ENCODE measurements at regions not wholly inside any gene's neighbourhood (a gene's known extent, or its start where the extent isn't known, plus 50 kb on each side); places are given as distances from the start of the nearest gene placed in this dataset.

- DNase-seq, result no peak
These were observed 56.0 kb downstream of the PLK2 start for GRCh38 chr5:58403822-58404433.

- DNase-seq, result no peak
These were observed 58.2 kb downstream of the PLK2 start for GRCh38 chr5:58401701-58402100.

- no peak for DNase-seq
These were observed 59.1 kb downstream of the PLK2 start for GRCh38 chr5:58400737-58401136.

- no peak for DNase-seq
These were observed 59.9 kb downstream of the PLK2 start for GRCh38 chr5:58399951-58400350.

- DNase-seq, result no peak
These were observed 65.5 kb downstream of the PLK2 start for GRCh38 chr5:58394339-58394738.

GRCh38 chr5:58393716-58394115, 66.2 kb downstream of the PLK2 start:
- DNase-seq, result no peak

GRCh38 chr5:58392496-58392895, 67.4 kb downstream of the PLK2 start:
- no peak for DNase-seq

GRCh38 chr5:58383448-58383847, 76.4 kb downstream of the PLK2 start:
- no peak for DNase-seq

GRCh38 chr5:58382131-58382534, 77.8 kb downstream of the PLK2 start:
- DNase-seq, result no peak

GRCh38 chr5:58381566-58381965, 78.3 kb downstream of the PLK2 start:
- no peak for DNase-seq

- DNase-seq, result no peak
These were observed 79.2 kb downstream of the PLK2 start for GRCh38 chr5:58380655-58381054.

- no peak for DNase-seq
These were observed 81.1 kb downstream of the PLK2 start for GRCh38 chr5:58378613-58379390.

- DNase-seq, result no peak
These were observed 89.3 kb downstream of the PLK2 start for GRCh38 chr5:58370606-58371005.

GRCh38 chr5:58369513-58370190, 90.2 kb downstream of the PLK2 start:
- no peak for DNase-seq

- DNase-seq, result no peak
These were observed 93.4 kb downstream of the PLK2 start for GRCh38 chr5:58366461-58366860.

GRCh38 chr5:58365791-58366190, 94.1 kb downstream of the PLK2 start:
- no peak for DNase-seq

- no peak for DNase-seq
These were observed 96.2 kb downstream of the PLK2 start for GRCh38 chr5:58363461-58364249.

GRCh38 chr5:58362135-58362534, 97.8 kb downstream of the PLK2 start:
- DNase-seq, result no peak

- no peak for DNase-seq
These were observed 99.1 kb downstream of the PLK2 start for GRCh38 chr5:58360794-58361193.

- DNase-seq, result no peak
These were observed 99.9 kb downstream of the PLK2 start for GRCh38 chr5:58359981-58360380.

- no peak for DNase-seq
These were observed 101.2 kb downstream of the PLK2 start for GRCh38 chr5:58358501-58359178.

GRCh38 chr5:58357799-58358500, 101.9 kb downstream of the PLK2 start:
- DNase-seq, result no peak

Measured in activated CD8-positive, alpha-beta memory T cell treated with anti-CD3 and anti-CD28 coated beads, Interleukin-2, amount 50 U/mL, for 4 hours (primary cell).